ENCODE measurements at regions not wholly inside any gene's neighbourhood (a gene's known extent, or its start where the extent isn't known, plus 50 kb on each side); places are given as distances from the start of the nearest gene placed in this dataset.

GRCh38 chr15:36161771-36162212, 417.6 kb upstream of the CDIN1 start:
- TF ChIP-seq CTCF (IDR thresholded peaks at IDR 0.05) (no peak), EP300 (IDR thresholded peaks at IDR 0.05) (no peak)

All from gastroesophageal sphincter (tissue), 3 donors.